ENCODE measurements at regions not wholly inside any gene's neighbourhood (a gene's known extent, or its start where the extent isn't known, plus 50 kb on each side); places are given as distances from the start of the nearest gene placed in this dataset.

GRCh38 chr10:4082861-4083260 lies 297.9 kb upstream of the KLF6 start:
- H3K9me3 Mint-ChIP-seq: peaks cover 1% of the 10 kb centered on the region; the same call in 1 of the 2 replicates
- POLR2A ChIA-PET: interaction anchor here (0.6 to 1.0 kb wide), 2 partner anchors 113 to 298 kb away, joined by 3 read pairs; partner anchors contain the start of gene KLF6
- H3K4me3 Mint-ChIP-seq: no peak overlapping the region
- no peaks in the 10 kb centered on the region for H3K27me3 Mint-ChIP-seq (ENCODE audit: low read depth)
- H3K36me3 Mint-ChIP-seq: no peaks in the 10 kb centered on the region
- no peak for DNase-seq (ENCODE audit: low spot score)
- no peak for ATAC-seq
- CTCF ChIA-PET: interaction anchor here (0.5 kb wide), 1 partner anchor 751 kb away, joined by 3 read pairs; no protein-coding TSS in a partner anchor
- TF ChIP-seq AR (CRISPR knock-in tag; IDR thresholded peaks at IDR 0.05) (no peak), KAT7 (CRISPR knock-in tag; IDR thresholded peaks at IDR 0.05; ENCODE audit: borderline replicate concordance) (no peak), PRRX2 (CRISPR knock-in tag; IDR thresholded peaks at IDR 0.05) (no peak), MLX (CRISPR knock-in tag; IDR thresholded peaks at IDR 0.05) (no peak), HMGXB4 (CRISPR knock-in tag; IDR thresholded peaks at IDR 0.05) (no peak), CBFB (CRISPR knock-in tag; IDR thresholded peaks at IDR 0.05; ENCODE audit: low read depth) (no peak), FOXP4 (CRISPR knock-in tag; IDR thresholded peaks at IDR 0.05) (no peak), JUN (CRISPR knock-in tag; IDR thresholded peaks at IDR 0.05) (no peak), FOXK1 (CRISPR knock-in tag; IDR thresholded peaks at IDR 0.05) (no peak), MYBL2 (CRISPR knock-in tag; IDR thresholded peaks at IDR 0.05) (no peak), ZNF138 (CRISPR knock-in tag; conservative IDR thresholded peaks at IDR 0.05) (no peak), CREB1 (CRISPR knock-in tag; IDR thresholded peaks at IDR 0.05) (no peak), ZNF416 (CRISPR knock-in tag; IDR thresholded peaks at IDR 0.05) (no peak), IRF2 (CRISPR knock-in tag; IDR thresholded peaks at IDR 0.05; ENCODE audit: borderline replicate concordance, low read depth) (no peak), EMX1 (CRISPR knock-in tag; IDR thresholded peaks at IDR 0.05) (no peak), TEAD4 (CRISPR knock-in tag; IDR thresholded peaks at IDR 0.05) (no peak), NFATC4 (CRISPR knock-in tag; IDR thresholded peaks at IDR 0.05) (no peak), ERG (CRISPR knock-in tag; IDR thresholded peaks at IDR 0.05) (no peak), NFYB (CRISPR knock-in tag; conservative IDR thresholded peaks at IDR 0.05; ENCODE audit: low read depth) (no peak), ZNF263 (CRISPR knock-in tag; IDR thresholded peaks at IDR 0.05; ENCODE audit: low read depth) (no peak)
- no peak overlapping the region for H3K27ac Mint-ChIP-seq
- peaks cover 14% of the 10 kb centered on the region for H3K4me1 Mint-ChIP-seq
